GM19035 (cell line): ENCODE measurements at regions not wholly inside any gene's neighbourhood (a gene's known extent, or its start where the extent isn't known, plus 50 kb on each side); places are given as distances from the start of the nearest gene placed in this dataset.
"Not testable (repeated sequence)": the region's sequence is repeated elsewhere in the genome, so short reads cannot be mapped to it uniquely, and the experiment has no call there.

Experiments
- ATAC-seq: cut with Tn5 transposase; IDR thresholded peaks from one replicate; pipeline ENCODE4 v1.9.1; 2021; ENCODE audit not compliant: unreplicated experiment

- no peak for ATAC-seq
Observed at GRCh38 chr6:8181160-8181881, 79.0 kb upstream of the EEF1E1 start.

GRCh38 chr6:8180327-8181159, 78.2 kb upstream of the EEF1E1 start:
- no peak for ATAC-seq

- no peak for ATAC-seq
Observed at GRCh38 chr6:8177721-8178120, 75.4 kb upstream of the EEF1E1 start.

GRCh38 chr6:8175046-8175777, 72.9 kb upstream of the EEF1E1 start:
- no peak for ATAC-seq

- ATAC-seq = no peak
Observed at GRCh38 chr6:8174571-8174970, 72.2 kb upstream of the EEF1E1 start.

GRCh38 chr6:8172530-8172929, 70.2 kb upstream of the EEF1E1 start:
- ATAC-seq = no peak

GRCh38 chr6:8170754-8171153, 68.4 kb upstream of the EEF1E1 start:
- no peak for ATAC-seq

- no peak for ATAC-seq
Observed at GRCh38 chr6:8170245-8170644, 67.9 kb upstream of the EEF1E1 start.

GRCh38 chr6:8166156-8166555, 63.8 kb upstream of the EEF1E1 start:
- ATAC-seq = no peak

- ATAC-seq = not testable (repeated sequence)
Observed at GRCh38 chr6:8165008-8165407, 62.7 kb upstream of the EEF1E1 start.

- not testable (repeated sequence) for ATAC-seq
Observed at GRCh38 chr6:8164281-8164680, 61.9 kb upstream of the EEF1E1 start.

- ATAC-seq = no peak
Observed at GRCh38 chr6:8159966-8160365, 57.6 kb upstream of the EEF1E1 start.

- ATAC-seq = no peak
Observed at GRCh38 chr6:8157839-8158238, 55.5 kb upstream of the EEF1E1 start.

- no peak for ATAC-seq
Observed at GRCh38 chr6:8155259-8156012, 53.1 kb upstream of the EEF1E1 start.
